ENCODE measurements at regions not wholly inside any gene's neighbourhood (a gene's known extent, or its start where the extent isn't known, plus 50 kb on each side); places are given as distances from the start of the nearest gene placed in this dataset.

- Mint-ChIP-seq H3K4me1 (no peaks in the 10 kb centered on the region), H3K4me3 (no peak overlapping the region), H3K27me3 (no peaks in the 10 kb centered on the region), H3K27ac (no peak overlapping the region), H3K9me3 (ENCODE audit: insufficient read depth) (no peaks in the 10 kb centered on the region)
- Histone ChIP-seq H3K27ac (ENCODE audit: low read length in 2 of 2) (no peak overlapping the region), H3K4me2 (replicated peaks; ENCODE audit: low read depth, low read length, poor library complexity, severe bottlenecking) (no peak overlapping the region), H3K9me3 (ENCODE audit: control extremely low read depth in 1 of 3, control insufficient read depth in 2 of 3, insufficient read depth in 1 of 3, low read length in 2 of 3) (no peaks in the 10 kb centered on the region), H2AFZ (ENCODE audit: insufficient read depth, low read depth, low read length, poor library complexity, severe bottlenecking) (no peak overlapping the region), H3K4me3 (ENCODE audit: control extremely low read depth in 1 of 5, extremely low read depth in 1 of 5, insufficient read depth in 1 of 5, low read depth in 2 of 5, low read length in 4 of 5) (no peak overlapping the region), H3K27me3 (replicated peaks in 1 of 4; ENCODE audit: control extremely low read depth in 1 of 4, control insufficient read depth in 3 of 4, insufficient read depth in 4 of 4, low read length in 3 of 4) (peaks cover 0 to 6% (median 1%) of the 10 kb centered on the region in 4 experiments), H3K9ac (ENCODE audit: low read length) (no peak overlapping the region), H3K36me3 (replicated peaks in 1 of 2; ENCODE audit: control extremely low read depth in 1 of 2, control insufficient read depth in 1 of 2, extremely low read depth in 1 of 2, insufficient read depth in 2 of 2, low read length in 1 of 2) (no peaks in the 10 kb centered on the region), H3K4me1 (ENCODE audit: control insufficient read depth in 2 of 2, insufficient read depth in 2 of 2, low read length in 2 of 2) (no peaks in the 10 kb centered on the region), H3K79me2 (ENCODE audit: control insufficient read depth, insufficient read depth, low read length) (no peaks in the 10 kb centered on the region), H4K20me1 (ENCODE audit: control insufficient read depth, insufficient read depth, low read length, poor library complexity, severe bottlenecking) (no peaks in the 10 kb centered on the region)
- ChIA-PET POLR2A (no interaction called here), CTCF (interaction anchor here (0.7 kb wide), 1 partner anchor 531 kb away, joined by 5 read pairs; no protein-coding TSS in a partner anchor)
- TF ChIP-seq EZH2 (IDR thresholded peaks at IDR 0.05; ENCODE audit: borderline replicate concordance, insufficient read depth, low read depth, low read length, poor library complexity, severe bottlenecking) = no peak
- no peak for TF ChIP-seq CTCF (IDR thresholded peaks at IDR 0.05)
- WGBS (ENCODE audit: insufficient coverage) = 100% methylated on average over 4 of the region's 6 CpGs
- no peak for ATAC-seq (ENCODE audit: low read depth)
- intact Hi-C loops (cut with micrococcal nuclease) = no loop called here
- DNase-seq = no peak
These were observed 200.6 kb upstream of the RBPJ start for GRCh38 chr4:26120098-26120825.

DNA sequence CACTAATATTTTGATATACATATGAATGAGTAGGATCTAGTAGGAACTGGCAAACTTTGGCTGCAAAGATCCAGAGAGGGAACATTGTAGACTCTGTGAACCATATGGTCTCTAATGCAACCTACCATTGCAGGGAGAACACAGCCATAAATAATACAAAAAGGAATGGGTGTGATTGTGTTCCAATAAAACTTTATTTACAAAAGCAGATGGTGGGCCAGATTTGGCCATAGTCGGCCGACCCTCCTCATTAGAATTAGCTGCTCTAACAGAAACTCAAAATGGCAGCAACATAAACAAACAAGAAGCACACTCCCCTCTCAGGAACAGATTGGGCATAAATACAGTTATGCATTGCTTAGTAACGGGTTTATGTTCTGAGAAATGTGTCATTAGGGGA lies 198.1 kb upstream of the RBPJ start:
- H3K27ac ChIP-seq (ENCODE audit: low read length in 2 of 2) = no peak overlapping the region
- POLR2A ChIA-PET = no interaction called here
- no CpG with 5 or more reads among the region's 3 CpGs for WGBS (ENCODE audit: insufficient coverage)

More for the DNA sequence above, 198.1 kb upstream of the RBPJ start:
- no peak overlapping the region for H3K4me3 Mint-ChIP-seq
- H3K9me3 Mint-ChIP-seq (ENCODE audit: insufficient read depth) = no peaks in the 10 kb centered on the region
- H3K4me3 ChIP-seq (ENCODE audit: control extremely low read depth in 1 of 5, extremely low read depth in 1 of 5, insufficient read depth in 1 of 5, low read depth in 2 of 5, low read length in 4 of 5) = no peak overlapping the region
- no peak for ATAC-seq (ENCODE audit: low read depth)
- H3K36me3 ChIP-seq (replicated peaks in 1 of 2; ENCODE audit: control extremely low read depth in 1 of 2, control insufficient read depth in 1 of 2, extremely low read depth in 1 of 2, insufficient read depth in 2 of 2, low read length in 1 of 2) = no peaks in the 10 kb centered on the region
- no peak for DNase-seq
- intact Hi-C loops (cut with micrococcal nuclease) = no loop called here
- peaks cover 3% of the 10 kb centered on the region for H3K27me3 Mint-ChIP-seq
- no peaks in the 10 kb centered on the region for H3K79me2 ChIP-seq (ENCODE audit: control insufficient read depth, insufficient read depth, low read length)
- H2AFZ ChIP-seq (ENCODE audit: insufficient read depth, low read depth, low read length, poor library complexity, severe bottlenecking) = no peak overlapping the region
- H3K4me1 ChIP-seq (ENCODE audit: control insufficient read depth in 2 of 2, insufficient read depth in 2 of 2, low read length in 2 of 2) = peaks cover 0 to 9% of the 10 kb centered on the region in 2 donors
- no peak overlapping the region for H3K27ac Mint-ChIP-seq
- H3K9ac ChIP-seq (ENCODE audit: low read length) = no peak overlapping the region
- peaks cover 0 to 11% (median 0%) of the 10 kb centered on the region in 4 experiments for H3K27me3 ChIP-seq (replicated peaks in 1 of 4; ENCODE audit: control extremely low read depth in 1 of 4, control insufficient read depth in 3 of 4, insufficient read depth in 4 of 4, low read length in 3 of 4)
- H3K4me2 ChIP-seq (replicated peaks; ENCODE audit: low read depth, low read length, poor library complexity, severe bottlenecking) = no peak overlapping the region
- CTCF ChIA-PET = no interaction called here
- H4K20me1 ChIP-seq (ENCODE audit: control insufficient read depth, insufficient read depth, low read length, poor library complexity, severe bottlenecking) = no peaks in the 10 kb centered on the region
- TF ChIP-seq EZH2 (IDR thresholded peaks at IDR 0.05; ENCODE audit: borderline replicate concordance, insufficient read depth, low read depth, low read length, poor library complexity, severe bottlenecking) (no peak), CTCF (IDR thresholded peaks at IDR 0.05) (no peak)
- peaks cover 0 to under 1% (median 0%) of the 10 kb centered on the region in 3 donors for H3K9me3 ChIP-seq (ENCODE audit: control extremely low read depth in 1 of 3, control insufficient read depth in 2 of 3, insufficient read depth in 1 of 3, low read length in 2 of 3)
- peaks cover 8% of the 10 kb centered on the region for H3K4me1 Mint-ChIP-seq
